ENCODE measurements at regions not wholly inside any gene's neighbourhood (a gene's known extent, or its start where the extent isn't known, plus 50 kb on each side); places are given as distances from the start of the nearest gene placed in this dataset.

GRCh38 chr17:34416116-34416515 is 53.1 kb upstream of the CCL1 start:
- no peak for DNase-seq (ENCODE audit: low spot score)

GRCh38 chr17:34414339-34414738 is 51.3 kb upstream of the CCL1 start:
- DNase-seq (ENCODE audit: low spot score), result no peak

GRCh38 chr17:34413443-34414119 is 50.5 kb upstream of the CCL1 start:
- DNase-seq (ENCODE audit: low spot score), result no peak

GRCh38 chr17:34412965-34413441 is 50.0 kb upstream of the CCL1 start:
- DNase-seq (ENCODE audit: low spot score), result no peak
